ENCODE measurements at regions not wholly inside any gene's neighbourhood (a gene's known extent, or its start where the extent isn't known, plus 50 kb on each side); places are given as distances from the start of the nearest gene placed in this dataset.
"Not testable (repeated sequence)": the region's sequence is repeated elsewhere in the genome, so short reads cannot be mapped to it uniquely, and the experiment has no call there.

GRCh38 chr15:47131450-47131849 is 585.9 kb upstream of the SEMA6D start:
- H3K36me3 Mint-ChIP-seq (ENCODE audit: insufficient read depth); DNase-seq (ENCODE audit: low spot score in 2 of 2); H3K27ac Mint-ChIP-seq (ENCODE audit: low read depth); H3K27me3 Mint-ChIP-seq; H3K4me1 Mint-ChIP-seq; ATAC-seq (replicated peaks; ENCODE audit: extremely low read depth, poor library complexity, severe bottlenecking); H3K4me3 Mint-ChIP-seq: not testable (repeated sequence)
- H3K9me3 Mint-ChIP-seq, result peaks cover 13% of the 10 kb centered on the region

DNA sequence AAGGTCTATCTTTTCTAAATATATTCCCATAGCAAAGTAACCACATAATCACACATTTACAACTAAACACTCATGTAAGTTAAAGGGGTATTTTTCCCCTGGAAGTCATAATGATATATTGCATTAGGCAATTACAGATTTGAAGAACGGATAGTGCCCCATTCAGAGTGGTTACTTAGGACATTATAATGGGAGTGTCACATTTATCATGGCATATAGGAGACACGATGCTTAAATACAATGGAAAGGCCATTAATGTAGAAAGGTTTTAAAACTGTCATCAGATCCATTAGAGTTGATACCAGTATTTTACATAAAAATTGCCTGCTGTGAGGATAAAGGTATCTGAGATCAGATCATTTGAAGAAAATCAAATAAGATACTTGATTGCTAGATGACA is 582.0 kb upstream of the SEMA6D start:
- no peaks in the 10 kb centered on the region for H3K36me3 Mint-ChIP-seq (ENCODE audit: insufficient read depth)
- H3K4me1 Mint-ChIP-seq, result no peaks in the 10 kb centered on the region
- no peak overlapping the region for H3K4me3 Mint-ChIP-seq
- H3K27me3 Mint-ChIP-seq, result no peaks in the 10 kb centered on the region
- no peak overlapping the region for H3K27ac Mint-ChIP-seq (ENCODE audit: low read depth)
- no peak for DNase-seq (ENCODE audit: low spot score in 2 of 2)
- peaks cover 6% of the 10 kb centered on the region for H3K9me3 Mint-ChIP-seq
- no peak for ATAC-seq (replicated peaks; ENCODE audit: extremely low read depth, poor library complexity, severe bottlenecking)

DNA sequence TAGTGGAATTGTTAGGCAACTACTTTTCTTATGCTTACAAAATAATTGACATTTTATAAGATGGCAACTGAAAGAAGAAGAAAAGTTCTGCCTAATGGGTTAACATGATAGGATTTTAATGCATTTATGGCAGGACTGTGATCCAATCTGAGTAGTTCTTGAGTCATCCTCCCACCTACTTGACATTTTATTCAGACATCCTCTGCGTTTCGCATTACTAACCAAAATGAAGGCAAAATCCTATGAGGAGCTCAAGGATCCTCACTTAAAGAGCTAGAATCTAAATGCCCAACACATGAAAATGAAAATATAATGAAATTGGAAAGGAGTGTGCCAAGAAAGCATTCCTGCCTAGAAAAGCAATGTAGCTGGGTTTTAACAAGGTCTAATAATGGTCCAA is 581.1 kb upstream of the SEMA6D start:
- no peak for DNase-seq (ENCODE audit: low spot score in 2 of 2)
- ATAC-seq (replicated peaks; ENCODE audit: extremely low read depth, poor library complexity, severe bottlenecking), result no peak
- no peaks in the 10 kb centered on the region for H3K4me1 Mint-ChIP-seq
- H3K9me3 Mint-ChIP-seq, result no peaks in the 10 kb centered on the region
- H3K27ac Mint-ChIP-seq (ENCODE audit: low read depth), result no peak overlapping the region
- H3K36me3 Mint-ChIP-seq (ENCODE audit: insufficient read depth), result no peaks in the 10 kb centered on the region
- no peak overlapping the region for H3K4me3 Mint-ChIP-seq
- no peaks in the 10 kb centered on the region for H3K27me3 Mint-ChIP-seq

GRCh38 chr15:47139965-47140364 is 577.3 kb upstream of the SEMA6D start:
- H3K9me3 Mint-ChIP-seq, result peaks cover 6% of the 10 kb centered on the region
- H3K4me1 Mint-ChIP-seq, result no peaks in the 10 kb centered on the region
- no peaks in the 10 kb centered on the region for H3K36me3 Mint-ChIP-seq (ENCODE audit: insufficient read depth)
- DNase-seq (ENCODE audit: low spot score in 2 of 2) (no peak), ATAC-seq (replicated peaks; ENCODE audit: extremely low read depth, poor library complexity, severe bottlenecking) (no peak)
- H3K27ac Mint-ChIP-seq (ENCODE audit: low read depth), result no peak overlapping the region
- no peaks in the 10 kb centered on the region for H3K27me3 Mint-ChIP-seq
- no peak overlapping the region for H3K4me3 Mint-ChIP-seq

DNA sequence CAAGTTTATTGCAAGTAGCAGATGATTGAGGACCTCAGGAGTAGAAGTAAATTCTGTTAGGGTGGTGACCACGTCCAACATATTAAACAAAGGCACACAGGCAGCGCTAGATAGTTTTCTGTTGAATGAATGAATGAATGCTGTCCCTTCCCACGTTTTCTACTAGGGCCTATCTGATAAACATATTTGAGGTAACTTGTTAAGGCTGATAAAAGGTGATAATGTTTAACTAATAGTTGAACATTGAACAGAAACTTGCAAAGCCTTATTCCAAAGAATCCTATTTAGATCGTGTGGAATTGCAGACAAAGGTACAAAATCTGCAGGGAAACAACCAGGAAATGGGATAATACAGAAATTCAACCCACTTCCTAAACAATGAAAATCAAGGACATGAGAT is 559.5 kb upstream of the SEMA6D start:
- Mint-ChIP-seq H3K9me3 (peaks cover 28% of the 10 kb centered on the region), H3K4me3 (no peak overlapping the region), H3K27ac (ENCODE audit: low read depth) (no peak overlapping the region), H3K36me3 (ENCODE audit: insufficient read depth) (no peaks in the 10 kb centered on the region), H3K27me3 (no peaks in the 10 kb centered on the region), H3K4me1 (no peaks in the 10 kb centered on the region)
- DNase-seq (ENCODE audit: low spot score in 2 of 2) (no peak), ATAC-seq (replicated peaks; ENCODE audit: extremely low read depth, poor library complexity, severe bottlenecking) (no peak)

DNA sequence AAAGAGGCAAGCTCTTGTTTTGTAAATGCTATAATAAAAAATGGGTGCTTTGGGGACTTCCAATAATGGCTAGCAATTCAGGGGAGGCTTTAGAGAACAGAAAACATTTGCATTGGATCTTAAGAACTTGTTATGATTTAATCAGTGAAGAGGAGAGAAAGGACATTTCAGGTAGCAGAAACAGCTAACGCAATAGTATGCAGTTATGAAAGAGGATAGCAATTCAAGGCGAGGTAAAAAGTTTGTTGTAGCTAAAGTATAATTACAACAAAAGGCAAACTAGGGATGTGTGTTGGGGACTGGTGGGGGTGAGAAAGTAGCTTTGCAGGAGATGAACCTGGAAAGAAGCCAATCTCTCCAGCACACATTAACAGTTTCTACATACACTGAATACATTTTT is 558.7 kb upstream of the SEMA6D start:
- H3K4me3 Mint-ChIP-seq, result no peak overlapping the region
- H3K27ac Mint-ChIP-seq (ENCODE audit: low read depth), result no peak overlapping the region
- no peaks in the 10 kb centered on the region for H3K4me1 Mint-ChIP-seq
- peaks cover 28% of the 10 kb centered on the region for H3K9me3 Mint-ChIP-seq
- DNase-seq (ENCODE audit: low spot score in 2 of 2) (no peak), ATAC-seq (replicated peaks; ENCODE audit: extremely low read depth, poor library complexity, severe bottlenecking) (no peak)
- H3K36me3 Mint-ChIP-seq (ENCODE audit: insufficient read depth), result no peaks in the 10 kb centered on the region
- no peaks in the 10 kb centered on the region for H3K27me3 Mint-ChIP-seq

GRCh38 chr15:47177177-47177576 is 540.1 kb upstream of the SEMA6D start:
- H3K36me3 Mint-ChIP-seq (ENCODE audit: insufficient read depth), result no peaks in the 10 kb centered on the region
- H3K27me3 Mint-ChIP-seq, result peaks cover under 1% of the 10 kb centered on the region
- no peak overlapping the region for H3K4me3 Mint-ChIP-seq
- H3K9me3 Mint-ChIP-seq, result peaks cover 15% of the 10 kb centered on the region
- ATAC-seq (replicated peaks; ENCODE audit: extremely low read depth, poor library complexity, severe bottlenecking), result no peak
- no peaks in the 10 kb centered on the region for H3K4me1 Mint-ChIP-seq
- no peak for DNase-seq (ENCODE audit: low spot score in 2 of 2)
- no peak overlapping the region for H3K27ac Mint-ChIP-seq (ENCODE audit: low read depth)

DNA sequence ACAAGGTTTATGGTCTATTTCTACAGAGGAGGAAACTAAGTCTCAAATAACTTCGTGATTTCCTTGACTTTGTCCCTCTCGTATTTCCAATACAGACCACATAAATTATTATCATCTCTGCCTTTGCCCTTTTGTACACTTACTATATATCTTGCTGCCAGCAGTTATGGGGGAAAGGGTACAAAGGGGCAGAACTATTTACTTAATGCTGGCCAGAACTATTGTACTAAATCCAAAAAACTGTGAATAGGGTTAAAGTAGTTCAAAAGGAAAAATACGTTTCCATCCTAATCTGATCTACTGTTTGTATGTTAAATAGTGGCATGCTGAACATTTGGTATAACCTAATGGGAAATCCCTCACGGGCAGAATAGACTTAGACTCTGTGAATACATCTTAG is 537.3 kb upstream of the SEMA6D start:
- ATAC-seq (replicated peaks; ENCODE audit: extremely low read depth, poor library complexity, severe bottlenecking) (no peak), DNase-seq (ENCODE audit: low spot score in 2 of 2) (no peak)
- H3K27me3 Mint-ChIP-seq, result peaks cover 24% of the 10 kb centered on the region
- H3K27ac Mint-ChIP-seq (ENCODE audit: low read depth), result no peak overlapping the region
- peaks cover 5% of the 10 kb centered on the region for H3K4me1 Mint-ChIP-seq
- H3K9me3 Mint-ChIP-seq, result peaks cover 30% of the 10 kb centered on the region
- H3K4me3 Mint-ChIP-seq, result no peak overlapping the region
- no peaks in the 10 kb centered on the region for H3K36me3 Mint-ChIP-seq (ENCODE audit: insufficient read depth)

GRCh38 chr15:47182818-47183217 is 534.5 kb upstream of the SEMA6D start:
- DNase-seq (ENCODE audit: low spot score in 2 of 2) (no peak), ATAC-seq (replicated peaks; ENCODE audit: extremely low read depth, poor library complexity, severe bottlenecking) (no peak)
- H3K4me1 Mint-ChIP-seq, result peaks cover 5% of the 10 kb centered on the region
- no peaks in the 10 kb centered on the region for H3K36me3 Mint-ChIP-seq (ENCODE audit: insufficient read depth)
- H3K27me3 Mint-ChIP-seq, result peaks cover 31% of the 10 kb centered on the region
- peaks cover 29% of the 10 kb centered on the region for H3K9me3 Mint-ChIP-seq
- H3K4me3 Mint-ChIP-seq, result no peak overlapping the region
- H3K27ac Mint-ChIP-seq (ENCODE audit: low read depth), result no peak overlapping the region

DNA sequence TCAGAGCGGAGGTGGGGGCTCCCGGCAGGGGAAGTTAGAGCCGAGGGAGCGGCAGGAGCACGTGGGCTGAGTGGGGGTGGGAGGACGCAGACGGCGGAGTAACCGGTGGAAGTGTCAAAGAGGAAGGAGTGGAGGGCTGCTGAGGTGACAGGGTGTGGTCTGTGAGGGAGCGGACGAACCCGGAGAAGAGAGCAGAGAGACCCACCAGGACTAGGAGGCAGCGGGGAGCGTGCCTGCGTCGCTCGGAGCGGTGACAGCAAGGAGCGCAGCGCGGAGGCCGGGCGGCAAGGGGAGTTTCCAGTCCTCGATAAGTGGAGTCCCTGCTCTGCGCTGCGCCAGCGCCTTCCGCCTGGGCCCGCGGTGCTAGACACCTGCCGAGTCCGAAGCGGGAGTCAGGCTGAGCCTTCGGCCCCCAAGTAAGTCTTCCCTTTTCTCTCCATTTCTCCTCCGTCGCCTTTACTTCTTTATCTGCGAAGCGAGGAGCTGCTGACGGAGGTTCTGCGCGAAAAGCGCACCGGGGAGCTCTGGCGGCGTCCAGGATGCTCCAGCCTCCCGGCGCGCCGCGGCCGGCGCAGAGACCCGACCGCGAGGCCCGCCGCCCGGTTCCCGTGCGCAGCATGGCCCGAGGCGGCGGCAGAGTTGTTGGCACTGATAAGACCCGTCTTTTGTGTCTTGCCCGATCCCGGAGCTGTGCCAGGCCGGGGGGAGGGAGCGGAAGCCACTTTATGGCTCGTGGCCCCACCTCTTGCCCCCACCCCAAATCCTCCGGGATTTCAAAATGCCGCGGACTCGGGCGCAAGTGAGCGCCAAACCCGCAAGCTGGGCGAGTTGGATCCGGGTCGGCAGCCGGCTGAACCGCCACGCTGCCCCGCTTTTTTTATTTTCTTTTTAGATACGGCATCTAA is 533.0 kb upstream of the SEMA6D start:
- no peak overlapping the region for H3K4me3 Mint-ChIP-seq
- no peaks in the 10 kb centered on the region for H3K36me3 Mint-ChIP-seq (ENCODE audit: insufficient read depth)
- peaks cover 31% of the 10 kb centered on the region for H3K27me3 Mint-ChIP-seq
- DNase-seq (ENCODE audit: low spot score in 2 of 2), result no peak
- H3K27ac Mint-ChIP-seq (ENCODE audit: low read depth), result no peak overlapping the region
- no peak for ATAC-seq (replicated peaks; ENCODE audit: extremely low read depth, poor library complexity, severe bottlenecking)
- peaks cover 25% of the 10 kb centered on the region for H3K9me3 Mint-ChIP-seq
- H3K4me1 Mint-ChIP-seq, result peaks cover 5% of the 10 kb centered on the region

DNA sequence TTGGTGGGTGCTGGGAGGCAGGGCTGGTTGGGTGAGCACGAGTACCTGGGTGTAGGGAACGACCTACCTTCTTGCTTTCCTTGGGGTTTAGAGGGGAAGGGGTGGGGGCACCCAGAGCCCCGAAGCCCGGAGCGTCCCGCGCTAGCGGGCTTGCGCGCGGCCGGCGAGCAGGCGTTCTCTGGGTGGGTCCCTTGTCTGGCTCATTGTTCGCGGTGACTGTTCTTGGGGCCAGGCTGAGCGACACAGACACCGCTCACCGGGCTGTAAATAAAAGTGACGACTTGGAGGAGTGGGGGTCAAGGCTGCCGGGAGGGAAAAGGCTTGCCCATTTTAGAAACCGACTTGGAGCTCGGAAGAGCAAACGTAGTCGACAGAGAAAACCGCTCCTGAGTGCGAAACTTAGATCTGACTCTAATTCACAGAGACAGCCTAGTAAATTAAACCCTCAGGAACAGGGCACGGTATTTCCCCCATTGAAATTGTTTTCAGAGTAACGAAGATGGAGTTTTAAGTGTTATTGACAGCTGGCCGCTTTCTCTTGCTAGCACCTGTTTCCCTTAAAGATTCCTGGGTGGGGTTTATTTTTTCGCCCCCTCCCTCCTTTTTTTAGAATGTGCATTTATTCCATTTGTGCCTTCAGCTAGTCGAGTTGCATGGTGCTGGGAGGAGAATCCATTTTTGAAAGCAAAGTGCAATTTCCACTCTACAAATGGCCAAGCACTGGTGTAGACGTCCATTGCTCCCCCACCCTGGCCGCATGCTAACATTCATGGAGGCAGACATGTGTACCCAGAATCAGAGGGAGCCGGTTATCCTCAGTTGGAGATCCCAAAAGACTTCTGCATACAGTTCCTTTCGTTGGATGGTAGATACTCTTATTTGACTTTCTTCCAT is 532.1 kb upstream of the SEMA6D start:
- ATAC-seq (replicated peaks; ENCODE audit: extremely low read depth, poor library complexity, severe bottlenecking) (no peak), DNase-seq (ENCODE audit: low spot score in 2 of 2) (no peak)
- Mint-ChIP-seq H3K4me3 (no peak overlapping the region), H3K9me3 (peaks cover 25% of the 10 kb centered on the region), H3K27me3 (peaks cover 31% of the 10 kb centered on the region), H3K27ac (ENCODE audit: low read depth) (no peak overlapping the region), H3K4me1 (peaks cover 5% of the 10 kb centered on the region), H3K36me3 (ENCODE audit: insufficient read depth) (no peaks in the 10 kb centered on the region)

GRCh38 chr15:47186075-47186474 is 531.2 kb upstream of the SEMA6D start:
- H3K36me3 Mint-ChIP-seq (ENCODE audit: insufficient read depth), result no peaks in the 10 kb centered on the region
- H3K9me3 Mint-ChIP-seq, result peaks cover 25% of the 10 kb centered on the region
- H3K4me1 Mint-ChIP-seq, result peaks cover 5% of the 10 kb centered on the region
- peaks cover 31% of the 10 kb centered on the region for H3K27me3 Mint-ChIP-seq
- ATAC-seq (replicated peaks; ENCODE audit: extremely low read depth, poor library complexity, severe bottlenecking) (no peak), DNase-seq (ENCODE audit: low spot score in 2 of 2) (no peak)
- H3K4me3 Mint-ChIP-seq, result no peak overlapping the region
- no peak overlapping the region for H3K27ac Mint-ChIP-seq (ENCODE audit: low read depth)

Data from central memory CD8-positive, alpha-beta T cell (primary cell).